HepG2 (cell line): ENCODE measurements at regions not wholly inside any gene's neighbourhood (a gene's known extent, or its start where the extent isn't known, plus 50 kb on each side); places are given as distances from the start of the nearest gene placed in this dataset.

ENCODE experiments used
- MIXL1 ChIP-seq: IDR thresholded peaks from 2 replicates; pipeline ENCODE4 v1.6.1; 2016
- NR1H2 ChIP-seq: sonication (generic); formaldehyde crosslinking; IDR thresholded peaks from 2 replicates; pipeline ENCODE4 v1.8.1; 2022; ENCODE audit warnings: low read depth, missing genetic modification reagents, borderline replicate concordance
- TCF12 ChIP-seq, 2 experiments: fragments of 450-650 bp in 1 of 2; sonication (generic) in 1 of 2; formaldehyde crosslinking in 1 of 2; IDR thresholded peaks; 2 replicates each; pipeline versions ENCODE4 v1.6.1 to v1.8.0; 2017 to 2022; ENCODE audit warnings: antibody characterized with exemption in 1 of 2, mild to moderate bottlenecking in 1 of 2, missing genetic modification reagents in 1 of 2, moderate library complexity in 1 of 2
- ZBTB7A ChIP-seq: sonication (generic); formaldehyde crosslinking; IDR thresholded peaks from 2 replicates; pipeline ENCODE4 v1.8.0; 2022; ENCODE audit warnings: mild to moderate bottlenecking, missing genetic modification reagents
- ZNF225 ChIP-seq: sonication (generic); formaldehyde crosslinking; IDR thresholded peaks from 2 replicates; pipeline ENCODE4 v1.4.0; 2020; ENCODE audit warnings: mild to moderate bottlenecking, missing genetic modification reagents
- TF ChIP-seq, protein P1 (sequence below): sonication (generic); formaldehyde crosslinking; IDR thresholded peaks from 2 replicates; pipeline ENCODE4 v1.4.0; 2020; ENCODE audit warnings: missing genetic modification reagents
- TF ChIP-seq, protein P2 (sequence below): sonication (generic); formaldehyde crosslinking; IDR thresholded peaks from 2 replicates; pipeline ENCODE4 v1.4.0; 2020; ENCODE audit warnings: missing genetic modification reagents, mild to moderate bottlenecking, borderline replicate concordance

DNA sequence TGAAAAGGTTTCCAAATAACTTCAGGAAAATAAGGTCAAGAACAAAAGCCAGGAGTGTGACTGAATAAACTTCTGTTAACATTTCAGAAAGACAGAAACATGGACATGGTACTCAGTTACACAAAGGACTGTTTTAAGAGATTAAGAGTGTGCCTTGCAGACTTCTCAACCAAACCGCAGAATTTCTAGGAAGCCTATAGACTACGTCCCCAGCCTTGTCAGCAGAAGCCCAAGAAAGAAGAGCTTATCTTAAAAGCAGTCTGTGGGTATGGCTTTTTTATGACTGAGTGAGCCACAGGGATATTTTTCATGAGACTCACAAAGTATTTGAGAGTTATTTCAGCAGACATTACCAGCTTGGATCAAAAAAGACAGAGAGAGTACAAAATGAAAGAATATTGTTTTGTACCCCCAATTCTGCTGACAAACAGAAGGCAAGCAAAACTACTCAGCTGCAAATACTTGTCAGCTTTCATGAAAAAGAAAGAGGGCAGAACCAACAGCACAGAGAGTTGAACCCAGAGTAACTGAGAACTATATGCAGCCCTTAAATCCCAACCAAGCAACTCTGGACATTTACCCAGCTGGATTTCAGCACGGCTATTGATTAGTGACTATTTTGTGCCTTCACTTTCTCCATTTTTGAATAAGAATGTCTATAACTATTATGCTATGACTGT lies 711.0 kb upstream of the CTNND2 start (continued):
- no peak for TF ChIP-seq MIXL1 (CRISPR knock-in tag)
- TF ChIP-seq, protein P1, sequence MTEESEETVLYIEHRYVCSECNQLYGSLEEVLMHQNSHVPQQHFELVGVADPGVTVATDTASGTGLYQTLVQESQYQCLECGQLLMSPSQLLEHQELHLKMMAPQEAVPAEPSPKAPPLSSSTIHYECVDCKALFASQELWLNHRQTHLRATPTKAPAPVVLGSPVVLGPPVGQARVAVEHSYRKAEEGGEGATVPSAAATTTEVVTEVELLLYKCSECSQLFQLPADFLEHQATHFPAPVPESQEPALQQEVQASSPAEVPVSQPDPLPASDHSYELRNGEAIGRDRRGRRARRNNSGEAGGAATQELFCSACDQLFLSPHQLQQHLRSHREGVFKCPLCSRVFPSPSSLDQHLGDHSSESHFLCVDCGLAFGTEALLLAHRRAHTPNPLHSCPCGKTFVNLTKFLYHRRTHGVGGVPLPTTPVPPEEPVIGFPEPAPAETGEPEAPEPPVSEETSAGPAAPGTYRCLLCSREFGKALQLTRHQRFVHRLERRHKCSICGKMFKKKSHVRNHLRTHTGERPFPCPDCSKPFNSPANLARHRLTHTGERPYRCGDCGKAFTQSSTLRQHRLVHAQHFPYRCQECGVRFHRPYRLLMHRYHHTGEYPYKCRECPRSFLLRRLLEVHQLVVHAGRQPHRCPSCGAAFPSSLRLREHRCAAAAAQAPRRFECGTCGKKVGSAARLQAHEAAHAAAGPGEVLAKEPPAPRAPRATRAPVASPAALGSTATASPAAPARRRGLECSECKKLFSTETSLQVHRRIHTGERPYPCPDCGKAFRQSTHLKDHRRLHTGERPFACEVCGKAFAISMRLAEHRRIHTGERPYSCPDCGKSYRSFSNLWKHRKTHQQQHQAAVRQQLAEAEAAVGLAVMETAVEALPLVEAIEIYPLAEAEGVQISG (CRISPR knock-in tag): no peak
- TF ChIP-seq, protein P2, sequence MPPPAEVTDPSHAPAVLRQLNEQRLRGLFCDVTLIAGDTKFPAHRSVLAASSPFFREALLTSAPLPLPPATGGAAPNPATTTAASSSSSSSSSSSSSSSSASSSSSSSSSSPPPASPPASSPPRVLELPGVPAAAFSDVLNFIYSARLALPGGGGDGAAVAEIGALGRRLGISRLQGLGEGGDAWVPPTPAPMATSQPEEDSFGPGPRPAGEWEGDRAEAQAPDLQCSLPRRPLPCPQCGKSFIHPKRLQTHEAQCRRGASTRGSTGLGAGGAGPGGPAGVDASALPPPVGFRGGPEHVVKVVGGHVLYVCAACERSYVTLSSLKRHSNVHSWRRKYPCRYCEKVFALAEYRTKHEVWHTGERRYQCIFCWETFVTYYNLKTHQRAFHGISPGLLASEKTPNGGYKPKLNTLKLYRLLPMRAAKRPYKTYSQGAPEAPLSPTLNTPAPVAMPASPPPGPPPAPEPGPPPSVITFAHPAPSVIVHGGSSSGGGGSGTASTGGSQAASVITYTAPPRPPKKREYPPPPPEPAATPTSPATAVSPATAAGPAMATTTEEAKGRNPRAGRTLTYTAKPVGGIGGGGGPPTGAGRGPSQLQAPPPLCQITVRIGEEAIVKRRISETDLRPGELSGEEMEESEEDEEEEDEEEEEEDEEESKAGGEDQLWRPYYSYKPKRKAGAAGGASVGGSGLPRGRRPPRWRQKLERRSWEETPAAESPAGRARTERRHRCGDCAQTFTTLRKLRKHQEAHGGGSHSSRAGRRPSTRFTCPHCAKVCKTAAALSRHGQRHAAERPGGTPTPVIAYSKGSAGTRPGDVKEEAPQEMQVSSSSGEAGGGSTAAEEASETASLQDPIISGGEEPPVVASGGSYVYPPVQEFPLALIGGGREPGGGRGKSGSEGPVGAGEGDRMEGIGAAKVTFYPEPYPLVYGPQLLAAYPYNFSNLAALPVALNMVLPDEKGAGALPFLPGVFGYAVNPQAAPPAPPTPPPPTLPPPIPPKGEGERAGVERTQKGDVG: no peak
- TF ChIP-seq TCF12 (IDR thresholded peaks at IDR 0.05): no peak
- TF ChIP-seq TCF12 (CRISPR knock-in tag; IDR thresholded peaks at IDR 0.05): no peak
- TF ChIP-seq NR1H2 (CRISPR knock-in tag): no peak
- no peak for TF ChIP-seq ZNF225 (CRISPR knock-in tag)
- TF ChIP-seq ZBTB7A (CRISPR knock-in tag): no peak
- TF ChIP-seq, all 625 proteins: peak for 0
